Suprapubic skin (tissue), 4 donors: ENCODE measurements at regions not wholly inside any gene's neighbourhood (a gene's known extent, or its start where the extent isn't known, plus 50 kb on each side); places are given as distances from the start of the nearest gene placed in this dataset.

ENCODE experiments used
- DNase-seq, 2 donors: peaks; one replicate each; pipeline ENCODE4 v3.0.0-alpha.2; 2019; ENCODE audit warnings: low spot score in 2 of 2
- H3K27ac ChIP-seq: fragments of 200-600 bp; sonication (generic); one replicate; pipeline ENCODE4 v1.5.1; 2019
- H3K27me3 ChIP-seq: fragments of 200-600 bp; sonication (generic); one replicate; pipeline ENCODE4 v1.5.1; 2019
- H3K36me3 ChIP-seq: fragments of 200-600 bp; sonication (generic); one replicate; pipeline ENCODE4 v1.5.1; 2019
- H3K4me1 ChIP-seq: fragments of 200-600 bp; sonication (generic); one replicate; pipeline ENCODE4 v1.5.1; 2019
- H3K4me3 ChIP-seq: fragments of 200-600 bp; sonication (generic); one replicate; pipeline ENCODE4 v1.5.1; 2019; ENCODE audit warnings: mild to moderate bottlenecking
- H3K9me3 ChIP-seq: fragments of 200-600 bp; sonication (generic); one replicate; pipeline ENCODE4 v1.5.1; 2019
- EP300 ChIP-seq: sonication (generic); formaldehyde crosslinking; IDR thresholded peaks from one replicate; pipeline ENCODE4 v1.6.1; 2017; ENCODE audit warnings: antibody characterized with exemption
- POLR2A ChIP-seq, 2 donors: fragments of 450-650 bp; IDR thresholded peaks; one replicate each; pipeline ENCODE4 v1.6.1; 2017; ENCODE audit warnings: antibody characterized with exemption in 2 of 2, mild to moderate bottlenecking in 2 of 2, moderate library complexity in 2 of 2
- POLR2AphosphoS5 ChIP-seq, 3 donors: sonication (generic); formaldehyde crosslinking; IDR thresholded peaks; one replicate each; pipeline ENCODE4 v1.6.1; 2017; ENCODE audit warnings: antibody characterized with exemption in 3 of 3
- WGBS: methylation state at CpG from one replicate; pipeline ENCODE4 v1.1.5; 2018; 5-methylcytosine and 5-hydroxymethylcytosine counted together
- TF ChIP-seq, protein P1 (sequence below), 2 donors: fragments of 200-600 bp in 1 of 2; fragments of 450-650 bp in 1 of 2; sonication (generic) in 1 of 2; IDR thresholded peaks; one replicate each; pipeline ENCODE4 v1.5.1; 2016 to 2019; ENCODE audit warnings: antibody characterized with exemption in 2 of 2, mild to moderate bottlenecking in 1 of 2, moderate library complexity in 1 of 2

DNA sequence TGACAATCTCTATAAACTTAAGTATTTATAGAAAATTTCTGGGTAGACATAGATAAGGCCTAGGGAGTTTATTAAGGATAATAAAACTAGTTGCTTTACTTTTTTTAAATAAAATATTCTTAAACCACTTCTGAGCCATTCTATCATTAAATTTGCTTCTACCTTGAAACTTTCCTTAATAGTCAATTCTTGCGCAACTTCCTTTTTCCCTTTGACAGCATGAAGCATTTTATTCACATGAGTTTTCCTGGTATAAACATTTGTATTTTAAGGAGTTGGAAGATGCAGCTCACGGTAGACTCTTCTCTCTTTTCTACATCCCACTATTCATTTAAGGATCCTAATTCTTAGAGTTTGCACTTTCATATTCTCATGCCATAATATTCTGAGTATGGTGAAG is 75.8 kb upstream of the DPH5 start:
- DNase-seq: no peak
- WGBS: 75% methylated on average over 2 of the region's 2 CpGs
- TF ChIP-seq EP300: no peak
- TF ChIP-seq, protein P1, sequence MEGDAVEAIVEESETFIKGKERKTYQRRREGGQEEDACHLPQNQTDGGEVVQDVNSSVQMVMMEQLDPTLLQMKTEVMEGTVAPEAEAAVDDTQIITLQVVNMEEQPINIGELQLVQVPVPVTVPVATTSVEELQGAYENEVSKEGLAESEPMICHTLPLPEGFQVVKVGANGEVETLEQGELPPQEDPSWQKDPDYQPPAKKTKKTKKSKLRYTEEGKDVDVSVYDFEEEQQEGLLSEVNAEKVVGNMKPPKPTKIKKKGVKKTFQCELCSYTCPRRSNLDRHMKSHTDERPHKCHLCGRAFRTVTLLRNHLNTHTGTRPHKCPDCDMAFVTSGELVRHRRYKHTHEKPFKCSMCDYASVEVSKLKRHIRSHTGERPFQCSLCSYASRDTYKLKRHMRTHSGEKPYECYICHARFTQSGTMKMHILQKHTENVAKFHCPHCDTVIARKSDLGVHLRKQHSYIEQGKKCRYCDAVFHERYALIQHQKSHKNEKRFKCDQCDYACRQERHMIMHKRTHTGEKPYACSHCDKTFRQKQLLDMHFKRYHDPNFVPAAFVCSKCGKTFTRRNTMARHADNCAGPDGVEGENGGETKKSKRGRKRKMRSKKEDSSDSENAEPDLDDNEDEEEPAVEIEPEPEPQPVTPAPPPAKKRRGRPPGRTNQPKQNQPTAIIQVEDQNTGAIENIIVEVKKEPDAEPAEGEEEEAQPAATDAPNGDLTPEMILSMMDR (IDR thresholded peaks at IDR 0.05): no peak

DNA sequence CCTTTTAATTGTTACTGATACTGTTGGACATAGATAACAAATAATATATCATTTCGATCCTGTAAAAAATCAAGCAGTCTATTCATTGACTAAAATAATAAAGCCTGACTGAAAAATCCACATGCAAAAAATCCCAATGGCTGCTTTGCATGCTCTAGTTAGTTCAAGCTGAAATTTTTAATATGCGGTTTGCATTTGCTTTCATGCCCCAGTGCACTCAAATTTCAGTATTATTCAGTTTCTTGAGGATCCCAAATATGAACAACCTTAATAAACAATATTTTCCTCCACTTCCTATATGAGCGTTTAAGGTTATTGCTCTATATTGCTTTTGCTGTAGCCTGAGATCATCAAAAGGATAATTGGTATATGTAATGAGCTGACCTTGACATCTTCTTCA is 75.1 kb upstream of the DPH5 start:
- no peak for DNase-seq
- H3K4me3 ChIP-seq: no peak overlapping the region
- no peaks in the 10 kb centered on the region for H3K4me1 ChIP-seq
- WGBS: 94% methylated on average over 3 of the region's 3 CpGs
- H3K27ac ChIP-seq: no peak overlapping the region
- H3K27me3 ChIP-seq: no peaks in the 10 kb centered on the region
- no peaks in the 10 kb centered on the region for H3K9me3 ChIP-seq
- TF ChIP-seq POLR2AphosphoS5 (IDR thresholded peaks at IDR 0.05) (no peak), EP300 (no peak), POLR2A (IDR thresholded peaks at IDR 0.05) (no peak)
- TF ChIP-seq, protein P1 (IDR thresholded peaks at IDR 0.05): no peak
- no peaks in the 10 kb centered on the region for H3K36me3 ChIP-seq

More for the DNA sequence above, 75.8 kb upstream of the DPH5 start:
- Histone ChIP-seq H3K27ac (no peak overlapping the region), H3K9me3 (no peaks in the 10 kb centered on the region), H3K36me3 (no peaks in the 10 kb centered on the region), H3K4me3 (no peak overlapping the region), H3K27me3 (no peaks in the 10 kb centered on the region), H3K4me1 (no peaks in the 10 kb centered on the region)

DNA sequence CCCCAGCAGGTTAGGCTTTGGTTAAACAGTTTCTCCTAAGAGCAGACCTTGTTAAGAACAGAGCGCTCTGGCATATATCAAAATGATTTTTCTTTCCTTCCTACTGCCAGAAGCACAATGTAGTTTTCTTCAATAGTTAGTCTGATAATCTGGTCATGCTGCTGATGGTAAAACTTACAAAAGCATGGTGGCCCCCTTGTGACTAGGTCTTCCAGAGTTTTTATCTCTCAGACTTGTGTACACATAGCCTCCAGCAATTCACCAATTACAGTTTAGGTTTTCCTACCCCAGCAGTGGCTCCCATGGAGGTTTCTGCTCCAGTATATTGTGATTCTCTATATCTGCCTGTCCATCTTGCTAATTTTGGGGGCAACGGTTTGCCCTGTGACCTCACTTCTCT is 73.3 kb upstream of the DPH5 start:
- Histone ChIP-seq H3K9me3 (no peaks in the 10 kb centered on the region), H3K27me3 (no peaks in the 10 kb centered on the region), H3K4me3 (no peak overlapping the region), H3K27ac (no peak overlapping the region), H3K36me3 (no peaks in the 10 kb centered on the region), H3K4me1 (no peaks in the 10 kb centered on the region)
- 78% methylated on average over 2 of the region's 2 CpGs for WGBS
- no peak for DNase-seq
- TF ChIP-seq POLR2A (IDR thresholded peaks at IDR 0.05) (no peak), EP300 (no peak), POLR2AphosphoS5 (IDR thresholded peaks at IDR 0.05) (no peak)
- TF ChIP-seq, protein P1 (IDR thresholded peaks at IDR 0.05): no peak

DNA sequence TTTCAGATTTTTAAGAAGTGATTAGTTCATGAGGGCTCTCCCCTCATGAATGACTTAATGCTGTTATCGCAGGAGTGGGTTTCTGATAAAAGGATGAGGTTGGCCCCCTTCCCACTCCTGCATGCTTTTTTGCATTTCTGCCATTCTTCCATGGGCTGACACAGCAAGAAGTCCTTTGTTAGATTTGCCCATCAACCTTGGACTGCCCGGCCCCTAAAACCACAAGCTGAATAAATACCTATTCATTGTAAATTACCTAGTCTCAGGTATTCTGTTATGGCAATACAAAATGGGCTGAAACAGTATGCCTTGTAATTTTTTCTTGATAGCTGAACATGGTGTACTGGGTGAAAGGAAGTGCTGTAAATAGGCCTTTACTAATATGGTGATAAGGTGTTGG is 72.7 kb upstream of the DPH5 start:
- no peaks in the 10 kb centered on the region for H3K9me3 ChIP-seq
- no peaks in the 10 kb centered on the region for H3K36me3 ChIP-seq
- H3K27ac ChIP-seq: no peak overlapping the region
- WGBS: 95% methylated on average over 2 of the region's 2 CpGs
- TF ChIP-seq POLR2AphosphoS5 (IDR thresholded peaks at IDR 0.05) (no peak), EP300 (no peak), POLR2A (IDR thresholded peaks at IDR 0.05) (no peak)
- TF ChIP-seq, protein P1 (IDR thresholded peaks at IDR 0.05): no peak
- DNase-seq: no peak
- H3K27me3 ChIP-seq: no peaks in the 10 kb centered on the region
- no peak overlapping the region for H3K4me3 ChIP-seq
- H3K4me1 ChIP-seq: no peaks in the 10 kb centered on the region

DNA sequence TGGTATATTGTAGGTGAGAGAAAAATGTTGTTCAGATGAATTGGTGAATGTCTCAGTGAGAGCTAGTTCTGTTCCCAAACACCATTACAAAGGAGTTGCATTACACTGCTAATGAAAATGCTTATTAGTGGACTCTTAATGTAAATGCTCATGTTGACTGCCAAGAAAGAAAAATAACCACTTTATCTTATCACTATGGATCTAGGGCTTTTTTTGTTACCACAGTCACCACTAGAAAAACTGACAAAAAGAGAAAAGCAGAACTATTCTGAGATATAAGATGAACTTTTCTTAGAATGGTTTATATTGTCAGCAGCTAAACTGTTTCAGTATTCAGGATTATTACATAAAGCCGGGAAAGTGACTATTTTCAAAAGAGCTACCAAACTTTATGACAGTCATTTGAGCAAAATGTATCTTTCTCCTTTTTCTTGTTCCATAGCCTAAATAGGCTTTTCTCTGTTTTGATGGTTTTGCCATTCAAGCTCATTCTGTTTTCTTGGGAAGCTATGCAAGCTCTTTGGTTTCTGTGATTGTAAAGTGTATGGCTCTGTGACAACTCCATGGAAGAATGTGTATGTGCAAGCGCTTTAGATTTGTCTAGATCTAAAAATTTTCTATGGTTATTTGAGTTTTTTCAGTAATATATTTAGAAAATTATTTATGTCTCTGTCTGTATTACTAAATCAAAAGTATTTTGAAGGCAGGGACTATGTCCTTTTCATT is 64.2 kb upstream of the DPH5 start:
- no peaks in the 10 kb centered on the region for H3K36me3 ChIP-seq
- 92% methylated on average over 2 of the region's 2 CpGs for WGBS

More for the DNA sequence above, 64.2 kb upstream of the DPH5 start:
- H3K4me1 ChIP-seq: no peaks in the 10 kb centered on the region
- no peak overlapping the region for H3K27ac ChIP-seq
- H3K9me3 ChIP-seq: no peaks in the 10 kb centered on the region
- no peaks in the 10 kb centered on the region for H3K27me3 ChIP-seq
- no peak for DNase-seq
- H3K4me3 ChIP-seq: no peak overlapping the region
- no peak for TF ChIP-seq POLR2A (IDR thresholded peaks at IDR 0.05)
- no peak for TF ChIP-seq POLR2AphosphoS5 (IDR thresholded peaks at IDR 0.05)
- TF ChIP-seq, protein P1 (IDR thresholded peaks at IDR 0.05): no peak
- TF ChIP-seq EP300: no peak
